NCI-H2081 (cell line): ENCODE measurements at regions not wholly inside any gene's neighbourhood (a gene's known extent, or its start where the extent isn't known, plus 50 kb on each side); places are given as distances from the start of the nearest gene placed in this dataset.

Source experiments
- DNase-seq, 2 experiments: peaks; one replicate each; lab custom pipeline; 2025; lab: John Stamatoyannopoulos, UW

DNA sequence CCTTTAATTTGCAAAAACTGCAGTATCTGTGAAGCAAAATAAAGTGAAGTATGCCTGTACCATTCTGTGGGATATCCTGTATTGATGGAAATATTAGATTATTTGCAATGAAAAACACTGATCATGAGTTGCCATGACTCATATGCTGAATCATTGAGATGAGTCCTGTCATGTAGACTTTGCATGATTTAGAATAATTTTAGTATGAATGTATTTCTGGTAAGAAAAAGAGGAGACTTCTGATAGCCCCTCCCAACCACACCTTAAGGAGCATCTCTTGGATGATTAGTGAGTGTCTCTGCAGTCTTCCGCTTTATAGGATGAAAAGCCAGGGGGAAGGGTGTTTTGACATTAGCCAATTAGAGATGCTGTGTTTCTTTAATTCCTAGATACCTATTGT lies 55.2 kb upstream of the PTGS2 start:
- DNase-seq: no peak

DNA sequence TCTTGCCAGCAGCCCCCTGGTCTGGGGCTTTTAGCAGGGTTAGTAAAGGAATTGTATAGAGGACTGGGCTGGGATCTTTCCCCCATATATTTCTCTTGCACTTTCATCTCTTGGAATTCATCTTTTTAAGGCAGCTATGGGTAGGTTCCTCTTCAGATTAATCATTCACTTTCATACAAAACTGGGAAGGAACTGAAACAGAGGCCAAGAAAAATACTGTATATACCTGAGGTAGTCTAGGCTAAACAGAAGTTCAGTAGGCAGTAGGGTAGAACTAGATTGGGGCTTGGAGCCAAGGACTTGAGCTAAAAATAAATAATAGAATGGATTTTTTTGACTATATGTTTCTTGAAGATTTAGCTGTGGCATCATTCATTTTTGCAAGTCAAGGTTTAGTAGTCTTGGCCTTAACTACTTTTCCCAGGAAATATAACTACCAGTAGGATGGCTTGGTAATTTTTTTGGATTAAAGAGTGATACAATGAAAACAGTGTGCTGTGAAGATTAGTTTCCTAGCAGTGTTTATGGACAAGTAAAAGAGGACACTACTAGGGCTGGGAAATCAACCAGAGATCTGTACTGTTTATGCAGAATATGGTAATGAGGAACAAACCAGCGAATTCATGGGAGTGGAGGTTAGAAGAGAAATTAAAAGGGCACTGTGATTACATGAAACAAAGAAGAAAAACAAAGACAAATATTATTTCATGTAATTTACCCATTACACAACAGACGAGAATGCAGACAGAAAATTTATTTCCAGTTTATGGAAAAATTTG lies 50.9 kb upstream of the PTGS2 start:
- no peak for DNase-seq
